Heart left ventricle (tissue), 16 donors: ENCODE measurements at regions not wholly inside any gene's neighbourhood (a gene's known extent, or its start where the extent isn't known, plus 50 kb on each side); places are given as distances from the start of the nearest gene placed in this dataset.

Experiments
- ATAC-seq, 4 donors: fragments of 200-7000 bp; cut with Tn5 transposase; one replicate each; pipeline ENCODE4 v1.9.1; 2020 to 2022; ENCODE audit warnings: moderate library complexity in 4 of 4, mild to moderate bottlenecking in 3 of 4, moderate number of reproducible peaks in 1 of 4
- DNase-seq, 5 donors: peaks; one replicate each; pipeline ENCODE4 v3.0.0-alpha.2; 2020
- H3K27ac ChIP-seq, 12 donors: fragments of 200-600 bp; sonication (generic) in 4 of 12; one replicate each; pipeline versions ENCODE4 v1.5.0 to v1.8.0; 2016 to 2022; ENCODE audit warnings: mild to moderate bottlenecking in 2 of 12
- H3K27me3 ChIP-seq, 9 donors: fragments of 200-600 bp; sonication (generic) in 2 of 9; one replicate each; pipeline versions ENCODE4 v1.5.1 to v1.8.0; 2016 to 2022; ENCODE audit warnings: mild to moderate bottlenecking in 3 of 9
- H3K36me3 ChIP-seq, 9 donors: fragments of 200-600 bp; sonication (generic) in 2 of 9; one replicate each; pipeline versions ENCODE4 v1.5.0 to v1.8.0; 2018 to 2022; ENCODE audit warnings: mild to moderate bottlenecking in 2 of 9
- H3K4me1 ChIP-seq, 12 donors: fragments of 200-600 bp; sonication (generic) in 4 of 12; one replicate each; pipeline versions ENCODE4 v1.5.0 to v1.8.0; 2016 to 2022; ENCODE audit warnings: mild to moderate bottlenecking in 3 of 12
- H3K4me3 ChIP-seq, 12 donors: fragments of 200-600 bp; sonication (generic) in 4 of 12; one replicate each; pipeline versions ENCODE4 v1.5.0 to v1.8.0; 2017 to 2022; ENCODE audit warnings: mild to moderate bottlenecking in 9 of 12, moderate library complexity in 4 of 12
- H3K9me3 ChIP-seq, 12 donors: fragments of 200-600 bp; sonication (generic) in 4 of 12; one replicate each; pipeline versions ENCODE4 v1.5.0 to v1.8.0; 2016 to 2022; ENCODE audit warnings: mild to moderate bottlenecking in 1 of 12
- POLR2A ChIP-seq, 2 donors: fragments of 450-650 bp; IDR thresholded peaks; one replicate each; pipeline ENCODE4 v1.6.1; 2017; ENCODE audit warnings: antibody characterized with exemption in 2 of 2, mild to moderate bottlenecking in 2 of 2, moderate library complexity in 2 of 2
- WGBS, 4 donors: extraction: QIAGEN DNeasy Blood & Tissue Kit in 2 of 4; methylation state at CpG; one replicate each; pipeline versions ENCODE4 v1.1.5 to v1.1.7; 2013 to 2018; 5-methylcytosine and 5-hydroxymethylcytosine counted together
- intact Hi-C, 10 donors: fragments of 100-400 bp; cut with DNase I; formaldehyde crosslinking; loops; one replicate each; pipeline versions ENCODE4 v1.11.1 to v1.14.2; 2022
- TF ChIP-seq, protein P1 (sequence below), 12 donors: fragments of 200-600 bp; sonication (generic) in 4 of 12; IDR thresholded peaks; one replicate each; pipeline versions ENCODE4 v1.5.0 to v1.8.0; 2018 to 2022; ENCODE audit warnings: antibody characterized with exemption in 12 of 12, mild to moderate bottlenecking in 5 of 12
- donor health status: ischemic (EF 13 %, LVEDD 7.1; RV severe dilation, severe dysfunction).
- donor health status: healthy with polysubstance abuse.
- donor health status: DM: no; HTN: yes; CAD: no.
- donor health status: DM: no; HTN: no; CAD: no.
- donor health status: ischemic (EF 25% LVEDD 6.9; RV normal size, moderate dysfunction).
- donor health status: ischemic (EF 25% LVEDD 5.7; RV mildly dilated, moderate dysfunction).
- donor health status: healthy.
- donor health status: DM: yes; HTN: yes; CAD: no.
- donor health status: ischemic (EF 35%, LVEDD 5.7; RV mildly dilated, moderate dysfunction).
- donor health status: nonischemic (EF 11% LVEDD 7.7; RV severe dilation, severe dysfunction).
- donor health status: DM: yes; HTN: yes; CAD: no.
- donor health status: PGD.
- donor health status: ischemic (EF 29% LVEDD 5.4; RV normal size, mild dysfunction).
- donor health status: nonischemic (EF 23%, LVEDD 6.1; RV moderate dilation, normal function).

DNA sequence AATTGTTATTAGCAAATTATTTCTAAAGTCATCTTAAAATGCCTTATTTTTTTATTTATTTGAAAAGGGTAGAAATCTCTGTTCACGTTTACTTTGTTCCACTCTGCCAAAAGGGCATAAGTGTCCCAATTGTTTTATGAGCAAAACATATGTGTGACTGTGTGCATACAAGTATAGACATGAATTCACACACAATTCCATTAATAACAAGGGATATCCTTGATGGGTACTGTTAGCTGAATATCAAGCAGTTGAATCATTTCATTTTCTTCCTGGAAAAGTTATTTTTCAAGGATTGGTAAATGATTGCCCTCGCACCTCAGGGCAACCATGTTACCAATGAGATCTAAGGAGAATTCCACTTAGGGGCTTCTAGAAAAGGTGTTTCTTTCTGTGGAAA, 92.1 kb upstream of the TAF11L2 start:
- Histone ChIP-seq H3K27ac (no peak overlapping the region), H3K36me3 (no peaks in the 10 kb centered on the region), H3K4me1 (no peaks in the 10 kb centered on the region), H3K4me3 (no peak overlapping the region), H3K27me3 (peaks cover 0 to 34% (median 6%) of the 10 kb centered on the region in 9 donors), H3K9me3 (no peaks in the 10 kb centered on the region)
- no peak for TF ChIP-seq POLR2A (IDR thresholded peaks at IDR 0.05)
- TF ChIP-seq, protein P1, sequence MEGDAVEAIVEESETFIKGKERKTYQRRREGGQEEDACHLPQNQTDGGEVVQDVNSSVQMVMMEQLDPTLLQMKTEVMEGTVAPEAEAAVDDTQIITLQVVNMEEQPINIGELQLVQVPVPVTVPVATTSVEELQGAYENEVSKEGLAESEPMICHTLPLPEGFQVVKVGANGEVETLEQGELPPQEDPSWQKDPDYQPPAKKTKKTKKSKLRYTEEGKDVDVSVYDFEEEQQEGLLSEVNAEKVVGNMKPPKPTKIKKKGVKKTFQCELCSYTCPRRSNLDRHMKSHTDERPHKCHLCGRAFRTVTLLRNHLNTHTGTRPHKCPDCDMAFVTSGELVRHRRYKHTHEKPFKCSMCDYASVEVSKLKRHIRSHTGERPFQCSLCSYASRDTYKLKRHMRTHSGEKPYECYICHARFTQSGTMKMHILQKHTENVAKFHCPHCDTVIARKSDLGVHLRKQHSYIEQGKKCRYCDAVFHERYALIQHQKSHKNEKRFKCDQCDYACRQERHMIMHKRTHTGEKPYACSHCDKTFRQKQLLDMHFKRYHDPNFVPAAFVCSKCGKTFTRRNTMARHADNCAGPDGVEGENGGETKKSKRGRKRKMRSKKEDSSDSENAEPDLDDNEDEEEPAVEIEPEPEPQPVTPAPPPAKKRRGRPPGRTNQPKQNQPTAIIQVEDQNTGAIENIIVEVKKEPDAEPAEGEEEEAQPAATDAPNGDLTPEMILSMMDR (IDR thresholded peaks at IDR 0.05) = no peak
- no peak for ATAC-seq
- WGBS, 4 donors = 78 to 90% (median 84%) methylated on average over 2 of the region's 2 CpGs
- no peak for DNase-seq
- intact Hi-C loops = no loop called here

DNA sequence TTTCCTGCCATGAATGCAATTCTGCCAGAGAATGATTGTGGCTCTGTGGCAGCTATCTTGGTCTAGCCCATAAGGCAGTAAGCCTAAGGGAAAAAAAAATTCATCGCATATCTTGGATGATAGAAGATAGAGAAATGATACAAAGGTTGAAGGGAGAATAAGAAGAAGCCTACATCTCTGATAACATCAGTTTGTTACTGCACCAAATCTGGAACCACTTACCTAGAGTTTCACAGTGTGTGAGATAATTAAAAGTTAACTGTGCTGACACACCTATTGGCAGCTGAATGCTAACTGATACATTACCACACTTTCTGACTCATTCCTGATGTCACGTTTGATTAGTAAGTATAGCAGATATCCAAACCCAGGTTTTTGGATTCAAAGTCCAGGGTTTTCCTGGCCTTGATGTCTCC, 91.6 kb upstream of the TAF11L2 start:
- TF ChIP-seq, protein P1 (IDR thresholded peaks at IDR 0.05) = no peak
- Histone ChIP-seq H3K27ac (no peak overlapping the region), H3K4me1 (no peaks in the 10 kb centered on the region), H3K9me3 (no peaks in the 10 kb centered on the region), H3K4me3 (no peak overlapping the region), H3K36me3 (no peaks in the 10 kb centered on the region), H3K27me3 (peaks cover 0 to 30% (median 5%) of the 10 kb centered on the region in 9 donors)
- intact Hi-C loops = no loop called here
- 65 to 77% (median 74%) methylated on average over 2 of the region's 2 CpGs for WGBS, 4 donors
- no peak for DNase-seq
- no peak for ATAC-seq

DNA sequence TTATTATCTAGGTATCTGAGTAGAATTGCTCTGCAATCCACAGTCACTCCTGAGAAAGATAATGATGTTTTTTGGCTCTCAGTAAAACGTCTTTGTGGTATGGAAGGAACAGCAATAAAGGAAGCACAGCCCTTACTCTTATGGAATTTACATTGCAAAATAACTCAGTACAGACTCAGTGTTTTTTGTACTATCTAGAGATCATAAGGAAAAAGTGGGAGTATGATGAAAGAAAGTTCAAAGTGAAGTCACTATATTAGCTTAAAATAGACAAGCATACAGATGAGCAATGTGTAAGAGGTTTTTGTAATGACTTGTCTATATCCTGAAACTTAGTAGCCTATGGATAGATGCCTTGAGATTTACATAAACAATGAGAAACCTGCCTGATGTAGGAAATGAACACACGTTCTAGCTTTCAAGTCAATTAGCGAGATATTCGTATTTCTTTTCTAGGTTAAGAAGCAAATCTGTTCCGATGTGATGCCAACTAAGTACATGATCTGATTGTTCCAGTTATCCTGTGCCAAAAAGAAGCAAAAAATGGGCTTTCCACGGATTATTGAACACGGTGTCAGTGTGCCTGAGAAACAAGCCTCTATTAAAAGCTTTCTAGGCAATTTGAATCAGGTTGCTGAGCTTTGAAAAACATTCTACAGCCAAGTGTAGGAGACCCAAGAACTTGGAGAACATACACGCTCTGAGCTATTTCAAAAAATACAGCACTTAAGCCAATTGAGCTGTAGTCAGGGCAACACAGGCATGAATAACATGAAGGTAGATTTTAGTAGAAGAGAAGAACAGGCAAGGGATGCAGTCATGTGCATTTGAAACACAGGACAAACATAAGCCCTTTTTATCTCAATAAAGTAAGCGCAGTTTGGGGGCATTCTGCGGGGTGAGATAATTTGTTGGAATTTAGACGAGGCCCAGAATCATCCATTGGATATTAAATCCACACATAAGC, 86.3 kb upstream of the TAF11L2 start:
- TF ChIP-seq, protein P1 (IDR thresholded peaks at IDR 0.05) = no peak
- no peak for TF ChIP-seq POLR2A (IDR thresholded peaks at IDR 0.05)
- Histone ChIP-seq H3K4me3 (no peak overlapping the region), H3K27me3 (peaks cover 0 to 6% (median 0%) of the 10 kb centered on the region in 9 donors), H3K9me3 (no peaks in the 10 kb centered on the region), H3K4me1 (no peaks in the 10 kb centered on the region), H3K36me3 (no peaks in the 10 kb centered on the region), H3K27ac (no peak overlapping the region)
- DNase-seq (no peak), ATAC-seq (no peak)
- 67 to 75% (median 72%) methylated on average over 11 of the region's 11 CpGs for WGBS, 4 donors
- intact Hi-C loops = no loop called here

DNA sequence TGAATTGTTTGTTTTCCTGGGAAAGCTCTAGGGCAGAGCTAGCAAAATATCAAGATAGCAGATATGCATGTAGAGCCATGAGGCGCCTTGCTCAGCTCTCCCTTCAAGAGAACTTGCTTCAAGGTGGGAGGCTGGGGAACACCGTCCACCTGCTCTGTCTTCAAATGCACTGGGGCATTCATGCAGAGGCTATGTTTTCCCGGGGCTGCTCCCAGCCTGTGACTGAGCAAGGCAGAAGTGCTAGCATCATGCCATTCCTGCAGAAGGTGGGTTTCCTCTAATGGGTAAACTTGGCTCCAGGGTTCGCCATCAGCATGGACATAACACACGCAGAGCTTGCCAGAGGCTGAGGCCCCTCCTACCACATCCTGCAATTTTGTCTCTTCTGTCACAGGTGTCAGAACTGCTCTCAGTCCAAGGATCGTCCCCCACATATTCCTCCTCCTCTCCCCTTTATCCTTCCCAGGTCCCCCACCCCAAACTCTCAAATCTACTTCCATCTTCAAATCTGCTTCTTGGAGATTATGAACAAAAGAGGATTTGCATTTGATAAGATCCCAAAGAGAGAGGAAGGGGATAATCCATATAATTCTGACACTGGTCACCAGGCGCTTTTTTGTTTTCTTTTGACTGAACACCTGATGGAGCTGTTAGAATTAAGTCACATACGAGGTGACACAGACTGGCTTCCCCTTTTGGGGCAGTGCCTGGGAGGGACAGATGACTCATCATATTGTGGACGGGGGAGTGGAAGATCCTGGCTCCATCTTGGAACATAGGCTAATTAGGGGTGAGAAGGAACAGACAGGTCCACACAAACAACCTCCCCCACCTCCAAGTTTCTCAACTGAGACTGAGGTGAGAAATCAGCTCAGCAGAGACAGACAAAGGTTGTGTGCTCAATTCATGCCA, 85.0 kb upstream of the TAF11L2 start:
- no peak overlapping the region for H3K4me3 ChIP-seq
- DNase-seq (no peak), ATAC-seq (peak in 1 of 4 donors; percentile 24)
- 41 to 52% (median 48%) methylated on average over 9 of the region's 9 CpGs for WGBS, 4 donors
- no peaks in the 10 kb centered on the region for H3K9me3 ChIP-seq
- intact Hi-C loops = no loop called here
- H3K36me3 ChIP-seq = no peaks in the 10 kb centered on the region
- peaks cover 0 to 6% (median 0%) of the 10 kb centered on the region in 9 donors for H3K27me3 ChIP-seq
- H3K27ac ChIP-seq = no peak overlapping the region
- TF ChIP-seq POLR2A (IDR thresholded peaks at IDR 0.05) = no peak
- TF ChIP-seq, protein P1 (IDR thresholded peaks at IDR 0.05) = no peak
- no peaks in the 10 kb centered on the region for H3K4me1 ChIP-seq
